Fibroblast of peridontal ligament (primary cell): ENCODE measurements at regions not wholly inside any gene's neighbourhood (a gene's known extent, or its start where the extent isn't known, plus 50 kb on each side); places are given as distances from the start of the nearest gene placed in this dataset.
"Not testable (repeated sequence)": the region's sequence is repeated elsewhere in the genome, so short reads cannot be mapped to it uniquely, and the experiment has no call there.

Experiments
- DNase-seq: peaks from one replicate; pipeline ENCODE4 v3.0.0-alpha.2; 2010; ENCODE audit errors: extremely low read depth

GRCh38 chr9:97103613-97104383 is 64.9 kb upstream of the CTSV start:
- DNase-seq: not testable (repeated sequence)

GRCh38 chr9:97099540-97099939 is 60.6 kb upstream of the CTSV start:
- not testable (repeated sequence) for DNase-seq

GRCh38 chr9:97096793-97097192 is 57.9 kb upstream of the CTSV start:
- DNase-seq: no peak

- not testable (repeated sequence) for DNase-seq
These were observed 50.4 kb upstream of the CTSV start for GRCh38 chr9:97089361-97089760.
